OCI-LY1 (cell line): ENCODE measurements at regions not wholly inside any gene's neighbourhood (a gene's known extent, or its start where the extent isn't known, plus 50 kb on each side); places are given as distances from the start of the nearest gene placed in this dataset.

Source experiments
- CTCF ChIP-seq: fragments of 200-600 bp; sonication (generic), shearing (Covaris generic); IDR thresholded peaks from 2 replicates; pipeline ENCODE4 v1.5.1; 2017; ENCODE audit warnings: mild to moderate bottlenecking, antibody characterized with exemption, low read length, moderate library complexity, mixed read lengths
- EZH2 ChIP-seq: fragments of 200-600 bp; sonication (generic), shearing (Covaris generic); IDR thresholded peaks from 2 replicates; pipeline ENCODE4 v1.8.0; 2017; ENCODE audit warnings: borderline replicate concordance, mixed run types, mild to moderate bottlenecking, antibody characterized with exemption, low read length, moderate library complexity, mixed read lengths

DNA sequence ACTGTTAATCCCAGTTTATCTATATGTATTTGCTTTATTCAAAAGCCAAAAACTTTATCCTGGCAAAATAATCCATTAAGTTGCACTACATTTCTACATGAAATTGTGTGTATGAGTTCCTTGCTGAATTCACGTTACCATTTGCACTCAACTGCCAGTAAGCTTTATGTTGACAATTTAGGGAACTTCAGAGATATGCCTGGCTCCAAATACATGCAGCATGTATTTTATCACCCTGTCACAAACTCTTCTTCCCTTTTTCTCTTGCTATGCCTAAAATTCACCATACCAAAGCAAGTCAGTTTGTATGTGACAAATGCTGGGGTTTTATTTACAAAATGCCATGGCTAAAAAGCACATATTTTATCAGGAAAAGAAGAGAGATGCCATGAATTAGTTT, 157.6 kb upstream of the CDH2 start:
- TF ChIP-seq CTCF (no peak), EZH2 (no peak)
